Astrocyte (in vitro differentiated cells and primary cell): ENCODE measurements at regions not wholly inside any gene's neighbourhood (a gene's known extent, or its start where the extent isn't known, plus 50 kb on each side); places are given as distances from the start of the nearest gene placed in this dataset.

Source experiments
- DNase-seq: peaks from one replicate; pipeline ENCODE4 v3.0.0-alpha.2; 2010; ENCODE audit warnings: low read depth
- FAIRE-seq: peaks from 2 replicates; lab custom pipeline; 2011; peaks lifted over from hg19 to GRCh38; lab: Jason Lieb, UNC
- H2AFZ ChIP-seq: 2 replicates; pipeline ENCODE4 v1.6.0; 2012; ENCODE audit warnings: low read depth, low read length, inconsistent platforms
- H3K27ac ChIP-seq: 2 replicates; pipeline ENCODE4 v1.5.1; 2011; ENCODE audit warnings: low read depth, low read length, inconsistent platforms
- H3K27me3 ChIP-seq: 2 replicates; pipeline ENCODE4 v1.6.0; 2011; ENCODE audit warnings: low read length, inconsistent platforms; ENCODE audit not compliant: insufficient read depth
- H3K36me3 ChIP-seq: 2 replicates; pipeline ENCODE4 v1.5.1; 2011; ENCODE audit warnings: low read length, inconsistent platforms; ENCODE audit not compliant: insufficient read depth
- H3K4me1 ChIP-seq: 2 replicates; pipeline ENCODE4 v1.5.1; 2011; ENCODE audit warnings: low read length, inconsistent platforms; ENCODE audit not compliant: insufficient read depth
- H3K4me2 ChIP-seq: 2 replicates; pipeline ENCODE4 v1.6.0; 2012; ENCODE audit warnings: low read length, inconsistent platforms
- H3K4me3 ChIP-seq: 2 replicates; pipeline ENCODE4 v1.5.1; 2011; ENCODE audit warnings: low read depth, mild to moderate bottlenecking, low read length, inconsistent platforms; ENCODE audit not compliant: insufficient read depth
- H3K79me2 ChIP-seq: 2 replicates; pipeline ENCODE4 v1.6.0; 2012; ENCODE audit warnings: mild to moderate bottlenecking, low read length, inconsistent platforms; ENCODE audit not compliant: insufficient read depth
- H3K9ac ChIP-seq: 2 replicates; pipeline ENCODE4 v1.6.0; 2012; ENCODE audit warnings: mild to moderate bottlenecking, low read length, inconsistent platforms
- H3K9me3 ChIP-seq: 2 replicates; pipeline ENCODE4 v1.5.1; 2012; ENCODE audit warnings: low read depth, mild to moderate bottlenecking, low read length, inconsistent platforms; ENCODE audit not compliant: insufficient read depth
- H4K20me1 ChIP-seq: 2 replicates; pipeline ENCODE4 v1.6.0; 2012; ENCODE audit warnings: low read length, inconsistent platforms; ENCODE audit not compliant: insufficient read depth
- H3K27ac Mint-ChIP-seq: one replicate; pipeline ENCODE4 v1.8.0; 2021; ENCODE audit warnings: mild to moderate bottlenecking, mixed read lengths; ENCODE audit not compliant: unreplicated experiment
- H3K27me3 Mint-ChIP-seq: one replicate; pipeline ENCODE4 v1.8.0; 2021; ENCODE audit warnings: low read depth, mixed read lengths; ENCODE audit not compliant: unreplicated experiment
- H3K36me3 Mint-ChIP-seq: one replicate; pipeline ENCODE4 v1.8.0; 2021; ENCODE audit warnings: low read depth, mixed read lengths; ENCODE audit not compliant: unreplicated experiment
- H3K4me1 Mint-ChIP-seq: one replicate; pipeline ENCODE4 v1.8.0; 2021; ENCODE audit warnings: low read depth, mixed read lengths; ENCODE audit not compliant: unreplicated experiment
- H3K4me3 Mint-ChIP-seq: one replicate; pipeline ENCODE4 v1.8.0; 2021; ENCODE audit warnings: mild to moderate bottlenecking, moderate library complexity, mixed read lengths; ENCODE audit not compliant: unreplicated experiment
- H3K9me3 Mint-ChIP-seq: one replicate; pipeline ENCODE4 v1.8.0; 2021; ENCODE audit warnings: mild to moderate bottlenecking, mixed read lengths; ENCODE audit not compliant: unreplicated experiment
- EZH2 ChIP-seq: IDR thresholded peaks from 2 replicates; pipeline ENCODE4 v1.6.1; 2012; ENCODE audit warnings: mild to moderate bottlenecking, low read length, inconsistent platforms; ENCODE audit not compliant: insufficient read depth
- TF ChIP-seq, protein P1 (sequence below): IDR thresholded peaks from 2 replicates; pipeline ENCODE4 v1.5.1; 2011; ENCODE audit warnings: low read depth, mild to moderate bottlenecking, inconsistent platforms, low read length, moderate library complexity; ENCODE audit not compliant: insufficient read depth

- Histone ChIP-seq H2AFZ (peak overlapping the region; percentile 12), H3K27me3 (no peaks in the 10 kb centered on the region), H3K27ac (peak overlapping the region; percentile 55), H3K9me3 (no peaks in the 10 kb centered on the region), H3K79me2 (no peaks in the 10 kb centered on the region), H3K4me2 (peak overlapping the region; percentile 67), H4K20me1 (no peaks in the 10 kb centered on the region), H3K36me3 (no peaks in the 10 kb centered on the region), H3K4me3 (no peak overlapping the region), H3K4me1 (peaks cover 41% of the 10 kb centered on the region), H3K9ac (peak overlapping the region; percentile 62)
- peak; percentile 49 for DNase-seq
- Mint-ChIP-seq H3K4me1 (peaks cover 18% of the 10 kb centered on the region), H3K9me3 (no peaks in the 10 kb centered on the region), H3K4me3 (no peak overlapping the region), H3K27ac (peak overlapping the region; percentile 38), H3K27me3 (no peaks in the 10 kb centered on the region), H3K36me3 (no peaks in the 10 kb centered on the region)
- TF ChIP-seq, protein P1, sequence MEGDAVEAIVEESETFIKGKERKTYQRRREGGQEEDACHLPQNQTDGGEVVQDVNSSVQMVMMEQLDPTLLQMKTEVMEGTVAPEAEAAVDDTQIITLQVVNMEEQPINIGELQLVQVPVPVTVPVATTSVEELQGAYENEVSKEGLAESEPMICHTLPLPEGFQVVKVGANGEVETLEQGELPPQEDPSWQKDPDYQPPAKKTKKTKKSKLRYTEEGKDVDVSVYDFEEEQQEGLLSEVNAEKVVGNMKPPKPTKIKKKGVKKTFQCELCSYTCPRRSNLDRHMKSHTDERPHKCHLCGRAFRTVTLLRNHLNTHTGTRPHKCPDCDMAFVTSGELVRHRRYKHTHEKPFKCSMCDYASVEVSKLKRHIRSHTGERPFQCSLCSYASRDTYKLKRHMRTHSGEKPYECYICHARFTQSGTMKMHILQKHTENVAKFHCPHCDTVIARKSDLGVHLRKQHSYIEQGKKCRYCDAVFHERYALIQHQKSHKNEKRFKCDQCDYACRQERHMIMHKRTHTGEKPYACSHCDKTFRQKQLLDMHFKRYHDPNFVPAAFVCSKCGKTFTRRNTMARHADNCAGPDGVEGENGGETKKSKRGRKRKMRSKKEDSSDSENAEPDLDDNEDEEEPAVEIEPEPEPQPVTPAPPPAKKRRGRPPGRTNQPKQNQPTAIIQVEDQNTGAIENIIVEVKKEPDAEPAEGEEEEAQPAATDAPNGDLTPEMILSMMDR: no peak
- no peak for TF ChIP-seq EZH2
- peak; percentile 41 for FAIRE-seq
These were observed 74.1 kb upstream of the AKT3 start for GRCh38 chr1:243924188-243924587.

- Histone ChIP-seq H3K27ac (peak overlapping the region; percentile 55), H3K4me3 (no peak overlapping the region), H3K36me3 (no peaks in the 10 kb centered on the region), H3K9me3 (no peaks in the 10 kb centered on the region), H3K27me3 (no peaks in the 10 kb centered on the region), H4K20me1 (no peaks in the 10 kb centered on the region), H3K79me2 (no peaks in the 10 kb centered on the region), H3K9ac (peak overlapping the region; percentile 1), H3K4me2 (peak overlapping the region; percentile 67), H3K4me1 (peaks cover 41% of the 10 kb centered on the region), H2AFZ (no peak overlapping the region)
- FAIRE-seq (no peak), DNase-seq (no peak)
- Mint-ChIP-seq H3K4me1 (peaks cover 18% of the 10 kb centered on the region), H3K9me3 (no peaks in the 10 kb centered on the region), H3K4me3 (no peak overlapping the region), H3K27ac (peak overlapping the region; percentile 38), H3K36me3 (no peaks in the 10 kb centered on the region), H3K27me3 (peaks cover under 1% of the 10 kb centered on the region)
- TF ChIP-seq, protein P1: no peak
- TF ChIP-seq EZH2: no peak
These were observed 73.5 kb upstream of the AKT3 start for GRCh38 chr1:243923292-243924171.

- Histone ChIP-seq H3K4me3 (no peak overlapping the region), H3K9me3 (no peaks in the 10 kb centered on the region), H3K4me1 (peaks cover 38% of the 10 kb centered on the region), H3K79me2 (no peaks in the 10 kb centered on the region), H2AFZ (no peak overlapping the region), H3K27me3 (no peaks in the 10 kb centered on the region), H3K4me2 (no peak overlapping the region), H3K36me3 (no peaks in the 10 kb centered on the region), H4K20me1 (no peaks in the 10 kb centered on the region), H3K9ac (no peak overlapping the region), H3K27ac (no peak overlapping the region)
- no peak for DNase-seq
- peaks cover 19% of the 10 kb centered on the region for H3K27me3 Mint-ChIP-seq
- H3K36me3 Mint-ChIP-seq: no peaks in the 10 kb centered on the region
- no peak for TF ChIP-seq EZH2
- TF ChIP-seq, protein P1: no peak
- no peak overlapping the region for H3K4me3 Mint-ChIP-seq
- no peak overlapping the region for H3K27ac Mint-ChIP-seq
- FAIRE-seq: no peak
- H3K9me3 Mint-ChIP-seq: peaks cover 4% of the 10 kb centered on the region
- H3K4me1 Mint-ChIP-seq: peaks cover 17% of the 10 kb centered on the region
These were observed 71.1 kb upstream of the AKT3 start for GRCh38 chr1:243921111-243921510.
